C4-2B (cell line): ENCODE measurements at regions not wholly inside any gene's neighbourhood (a gene's known extent, or its start where the extent isn't known, plus 50 kb on each side); places are given as distances from the start of the nearest gene placed in this dataset.

ENCODE experiments used
- H3K27ac ChIP-seq: fragments of 450-650 bp; 2 replicates; pipeline ENCODE4 v1.5.1; 2017
- CTCF ChIP-seq: fragments of 450-650 bp; conservative IDR thresholded peaks from 2 replicates; pipeline ENCODE4 v1.5.1; 2017; ENCODE audit warnings: mild to moderate bottlenecking
- ZFX ChIP-seq: fragments of 450-650 bp; IDR thresholded peaks from 2 replicates; pipeline ENCODE4 v1.6.1; 2017

DNA sequence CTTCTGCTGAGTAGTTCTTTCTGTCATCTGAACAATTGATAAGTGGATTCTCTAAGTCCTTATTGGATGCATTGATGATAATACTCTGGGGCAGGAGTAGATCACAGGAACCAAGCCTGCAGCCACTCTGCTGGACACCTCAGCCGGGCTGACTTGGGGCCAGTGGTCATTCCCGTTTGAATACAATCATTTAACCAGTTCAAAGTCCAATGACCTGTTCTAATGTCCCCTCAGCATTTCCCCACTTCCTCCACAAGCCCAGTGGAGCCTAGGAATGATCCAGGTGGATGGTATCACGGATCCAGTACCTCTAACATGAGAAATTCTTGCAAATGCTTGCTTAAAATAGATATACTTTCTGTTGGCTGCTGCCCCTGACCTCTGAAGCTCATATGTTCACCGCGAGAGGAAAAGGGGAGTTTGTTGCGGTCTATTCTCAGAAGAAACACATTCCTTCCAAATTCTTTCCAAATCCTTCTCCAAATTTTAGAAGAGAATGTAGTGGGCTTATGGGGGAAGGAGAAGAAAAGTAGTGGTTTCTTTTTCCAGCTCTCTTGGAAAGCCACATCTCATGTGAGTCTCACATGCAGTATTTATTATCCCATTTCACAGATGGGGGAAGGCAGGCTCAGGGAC, 170.9 kb downstream of the INHBB start:
- no peak overlapping the region for H3K27ac ChIP-seq
- TF ChIP-seq CTCF = no peak
- TF ChIP-seq ZFX = no peak

GRCh38 chr2:120517751-120518469, 172.0 kb downstream of the INHBB start:
- H3K27ac ChIP-seq = no peak overlapping the region
- TF ChIP-seq CTCF (no peak), ZFX (no peak)

- TF ChIP-seq CTCF (no peak), ZFX (no peak)
- H3K27ac ChIP-seq = no peak overlapping the region
Measured at GRCh38 chr2:120518819-120519218, 172.9 kb downstream of the INHBB start.

DNA sequence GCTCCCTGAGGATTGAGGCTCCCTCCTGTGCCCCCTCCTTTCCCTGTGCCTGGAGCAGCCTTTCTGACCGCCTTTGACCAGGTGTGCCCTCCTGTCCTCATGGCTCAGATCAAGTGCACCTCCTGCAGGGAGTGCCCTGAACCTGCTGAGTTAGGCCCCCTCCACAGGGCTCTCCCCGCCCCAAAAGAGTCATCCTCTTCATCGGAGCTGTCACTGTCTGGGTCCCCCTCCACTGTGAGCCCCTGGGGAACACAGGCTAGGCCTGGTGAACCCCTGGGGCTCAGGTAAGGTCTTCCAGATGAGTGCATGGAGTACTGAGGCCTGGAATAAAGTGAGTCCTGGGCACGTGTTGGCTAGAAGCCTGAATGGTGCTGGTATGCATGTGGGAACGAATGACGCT, 173.5 kb downstream of the INHBB start:
- TF ChIP-seq ZFX (no peak), CTCF (no peak)

GRCh38 chr2:120520454-120520853, 174.5 kb downstream of the INHBB start:
- TF ChIP-seq ZFX (no peak), CTCF (no peak)
- no peak overlapping the region for H3K27ac ChIP-seq

More for the DNA sequence above, 173.5 kb downstream of the INHBB start:
- no peak overlapping the region for H3K27ac ChIP-seq

DNA sequence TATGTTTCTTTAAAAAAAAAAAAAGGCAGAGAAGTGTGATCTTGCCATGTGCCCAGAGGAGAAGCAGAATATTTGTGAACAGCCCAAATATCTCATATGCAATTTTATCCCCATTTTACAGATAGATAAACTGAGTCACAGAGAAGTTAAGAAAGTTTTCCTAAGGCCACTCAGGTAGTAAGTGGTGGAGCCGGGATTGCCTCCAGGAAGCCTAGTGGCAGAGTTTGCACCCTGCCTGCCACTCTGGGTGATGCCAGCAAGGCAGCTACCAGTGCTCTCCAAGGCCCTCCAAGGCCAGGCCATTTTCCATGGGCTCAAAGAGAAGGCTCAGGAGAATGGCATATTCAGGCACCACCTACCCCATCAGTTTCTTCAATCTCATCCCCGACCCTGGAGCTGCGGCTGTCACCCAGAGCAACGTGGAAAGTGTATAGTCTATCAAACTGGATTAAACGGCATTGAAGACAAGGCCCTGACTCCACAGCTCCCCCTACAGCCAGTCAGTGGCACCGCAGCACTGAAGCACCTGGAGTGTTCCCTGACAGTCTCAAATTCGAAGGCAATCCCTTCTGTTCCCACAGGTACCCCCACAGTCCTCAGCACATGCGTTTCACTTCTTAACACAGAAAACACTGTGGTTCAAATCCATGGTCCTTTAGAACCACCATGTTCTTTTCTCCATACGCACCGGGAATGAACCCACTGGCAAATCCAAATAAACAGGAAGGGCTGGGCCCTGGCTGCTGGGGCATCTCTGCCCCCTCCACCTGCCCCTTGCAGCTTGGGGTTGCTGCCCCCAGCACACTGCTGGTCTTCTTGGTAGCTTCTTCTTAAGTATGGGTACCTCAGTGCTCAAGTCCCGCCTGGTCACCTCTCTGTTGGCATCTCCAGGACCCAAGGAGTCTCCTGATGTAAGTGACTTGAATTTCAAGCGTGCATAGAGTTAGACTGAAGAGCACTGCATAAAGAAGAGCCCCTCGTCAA, 175.3 kb downstream of the INHBB start:
- TF ChIP-seq CTCF = peak; percentile 95
- TF ChIP-seq ZFX = no peak
- H3K27ac ChIP-seq = no peak overlapping the region
